ENCODE measurements at regions not wholly inside any gene's neighbourhood (a gene's known extent, or its start where the extent isn't known, plus 50 kb on each side); places are given as distances from the start of the nearest gene placed in this dataset.

DNA sequence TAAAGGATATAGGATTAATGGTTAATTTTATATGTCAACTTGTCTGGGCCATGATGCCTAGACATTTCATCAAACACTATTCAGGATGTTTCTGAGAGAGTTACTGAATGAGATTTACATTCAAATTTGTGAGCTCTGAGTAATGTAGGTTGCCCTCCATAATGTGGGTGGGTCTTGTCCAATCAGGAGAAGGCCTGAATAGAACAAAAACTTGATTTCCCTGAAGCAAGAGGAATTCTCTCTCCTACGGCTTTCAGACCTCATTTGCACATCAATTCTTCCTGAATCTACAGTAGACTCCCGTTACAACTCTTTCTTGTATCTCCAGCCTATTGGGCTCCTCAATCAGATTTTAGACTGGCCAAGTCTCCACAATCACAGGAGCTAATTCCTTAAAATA is 377.9 kb upstream of the PMFBP1 start (continued):
- TF ChIP-seq EZH2 (IDR thresholded peaks at IDR 0.05; ENCODE audit: low read depth, low read length, severe bottlenecking) (no peak), JUN (IDR thresholded peaks at IDR 0.05; ENCODE audit: low read depth, low read length) (no peak)
